PC-3 (cell line): ENCODE measurements at regions not wholly inside any gene's neighbourhood (a gene's known extent, or its start where the extent isn't known, plus 50 kb on each side); places are given as distances from the start of the nearest gene placed in this dataset.

Source experiments
- CTCF ChIP-seq: fragments of 300-600 bp; sonication (generic); conservative IDR thresholded peaks from 2 replicates; pipeline ENCODE4 v1.5.1; 2017; ENCODE audit warnings: antibody characterized with exemption, low read depth, mild to moderate bottlenecking, low read length
- EZH2 ChIP-seq: fragments of 300-600 bp; sonication (generic); IDR thresholded peaks from one replicate; pipeline ENCODE4 v1.6.1; 2017; ENCODE audit warnings: antibody characterized with exemption, mild to moderate bottlenecking, low read length; ENCODE audit not compliant: unreplicated experiment

DNA sequence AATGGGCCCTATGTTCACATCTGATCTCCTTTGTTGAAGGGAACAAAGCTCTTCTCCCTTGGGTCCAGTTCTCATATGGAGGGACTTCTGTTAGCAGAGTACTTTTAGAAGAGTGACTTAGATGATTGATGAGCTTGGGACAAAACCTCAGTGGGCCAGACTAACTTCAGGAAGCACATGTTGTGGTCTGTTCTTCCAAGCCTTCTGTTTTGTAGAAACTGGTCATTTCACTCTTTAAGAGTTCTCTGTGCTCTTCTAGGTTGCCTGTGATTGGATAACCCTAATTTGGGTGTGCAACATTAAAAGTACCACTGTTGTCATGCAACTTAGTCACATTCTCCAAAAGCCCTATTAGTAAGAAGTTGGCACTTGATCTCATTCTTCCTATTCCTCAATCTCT is 183.5 kb upstream of the ACO1 start:
- TF ChIP-seq CTCF (no peak), EZH2 (no peak)
